NB4 (cell line): ENCODE measurements at regions not wholly inside any gene's neighbourhood (a gene's known extent, or its start where the extent isn't known, plus 50 kb on each side); places are given as distances from the start of the nearest gene placed in this dataset.

Experiments used
- CTCF ChIP-seq: IDR thresholded peaks from one replicate; pipeline ENCODE4 v1.5.1; 2012; ENCODE audit warnings: low read depth, low read length
- POLR2A ChIP-seq: IDR thresholded peaks from 2 replicates; pipeline ENCODE4 v1.6.1; 2011; ENCODE audit warnings: mild to moderate bottlenecking; ENCODE audit not compliant: insufficient read length; ENCODE audit errors: extremely low read depth

GRCh38 chr11:91248199-91248807 lies 976.3 kb upstream of the FAT3 start:
- TF ChIP-seq CTCF (peak; percentile 71), POLR2A (no peak)
